Skeletal muscle tissue (tissue), 3 donors: ENCODE measurements at regions not wholly inside any gene's neighbourhood (a gene's known extent, or its start where the extent isn't known, plus 50 kb on each side); places are given as distances from the start of the nearest gene placed in this dataset.

Experiments
- H3K27ac ChIP-seq: one replicate; pipeline ENCODE4 v1.7.0; 2013; ENCODE audit warnings: mild to moderate bottlenecking, low read depth, low read length, inconsistent platforms
- H3K27me3 ChIP-seq, 3 donors: one replicate each; pipeline ENCODE4 v1.7.0; 2013; ENCODE audit warnings: low read length in 3 of 3; ENCODE audit not compliant: control insufficient read depth in 3 of 3, insufficient read depth in 3 of 3
- H3K36me3 ChIP-seq, 3 donors: one replicate each; pipeline ENCODE4 v1.7.0; 2013; ENCODE audit warnings: low read length in 3 of 3; ENCODE audit not compliant: control insufficient read depth in 3 of 3, insufficient read depth in 3 of 3
- H3K4me1 ChIP-seq, 3 donors: one replicate each; pipeline ENCODE4 v1.7.0; 2013; ENCODE audit warnings: low read length in 3 of 3, mild to moderate bottlenecking in 3 of 3; ENCODE audit not compliant: control insufficient read depth in 3 of 3, insufficient read depth in 3 of 3
- H3K4me3 ChIP-seq, 3 donors: one replicate each; pipeline ENCODE4 v1.7.0; 2013; ENCODE audit warnings: low read length in 3 of 3
- H3K9ac ChIP-seq, 3 donors: one replicate each; pipeline ENCODE4 v1.7.0; 2013; ENCODE audit warnings: low read length in 3 of 3, mild to moderate bottlenecking in 3 of 3, moderate library complexity in 2 of 3, low read depth in 1 of 3
- H3K9me3 ChIP-seq, 3 donors: one replicate each; pipeline ENCODE4 v1.7.0; 2013; ENCODE audit warnings: low read length in 3 of 3; ENCODE audit not compliant: control insufficient read depth in 3 of 3
- donor health status: Osteomylitis.

- H3K9ac ChIP-seq, result no peak overlapping the region
- H3K9me3 ChIP-seq, result no peaks in the 10 kb centered on the region
- no peaks in the 10 kb centered on the region for H3K27me3 ChIP-seq
These were observed 337.5 kb upstream of the CITED2 start for GRCh38 chr6:139711804-139712585.

GRCh38 chr6:139710556-139710955 lies 336.1 kb upstream of the CITED2 start:
- Histone ChIP-seq H3K36me3 (no peaks in the 10 kb centered on the region), H3K9me3 (no peaks in the 10 kb centered on the region), H3K27ac (no peak overlapping the region), H3K9ac (no peak overlapping the region), H3K27me3 (no peaks in the 10 kb centered on the region), H3K4me1 (no peaks in the 10 kb centered on the region), H3K4me3 (no peak overlapping the region)

More at GRCh38 chr6:139711804-139712585, 337.5 kb upstream of the CITED2 start:
- Histone ChIP-seq H3K27ac (no peak overlapping the region), H3K4me1 (no peaks in the 10 kb centered on the region), H3K36me3 (no peaks in the 10 kb centered on the region), H3K4me3 (no peak overlapping the region)

- Histone ChIP-seq H3K4me3 (no peak overlapping the region), H3K9me3 (no peaks in the 10 kb centered on the region), H3K27me3 (no peaks in the 10 kb centered on the region), H3K4me1 (no peaks in the 10 kb centered on the region), H3K9ac (no peak overlapping the region), H3K36me3 (no peaks in the 10 kb centered on the region), H3K27ac (no peak overlapping the region)
These were observed 334.1 kb upstream of the CITED2 start for GRCh38 chr6:139708337-139709199.

- H3K9ac ChIP-seq, result no peak overlapping the region
- H3K4me1 ChIP-seq, result no peaks in the 10 kb centered on the region
- no peaks in the 10 kb centered on the region for H3K9me3 ChIP-seq
- H3K36me3 ChIP-seq, result no peaks in the 10 kb centered on the region
- no peak overlapping the region for H3K27ac ChIP-seq
- H3K27me3 ChIP-seq, result no peaks in the 10 kb centered on the region
- no peak overlapping the region for H3K4me3 ChIP-seq
These were observed 332.5 kb upstream of the CITED2 start for GRCh38 chr6:139706912-139707311.

GRCh38 chr6:139705284-139705683 lies 330.8 kb upstream of the CITED2 start:
- no peaks in the 10 kb centered on the region for H3K27me3 ChIP-seq
- H3K9ac ChIP-seq, result no peak overlapping the region
- no peak overlapping the region for H3K4me3 ChIP-seq
- no peaks in the 10 kb centered on the region for H3K9me3 ChIP-seq
- no peaks in the 10 kb centered on the region for H3K36me3 ChIP-seq
- no peaks in the 10 kb centered on the region for H3K4me1 ChIP-seq
- H3K27ac ChIP-seq, result no peak overlapping the region

GRCh38 chr6:139703780-139704179 lies 329.3 kb upstream of the CITED2 start:
- H3K36me3 ChIP-seq, result no peaks in the 10 kb centered on the region
- H3K9me3 ChIP-seq, result no peaks in the 10 kb centered on the region
- H3K9ac ChIP-seq, result no peak overlapping the region
- no peaks in the 10 kb centered on the region for H3K27me3 ChIP-seq
- no peak overlapping the region for H3K27ac ChIP-seq
- no peaks in the 10 kb centered on the region for H3K4me1 ChIP-seq
- H3K4me3 ChIP-seq, result no peak overlapping the region

GRCh38 chr6:139702706-139703105 lies 328.3 kb upstream of the CITED2 start:
- Histone ChIP-seq H3K9ac (no peak overlapping the region), H3K27me3 (no peaks in the 10 kb centered on the region), H3K36me3 (no peaks in the 10 kb centered on the region), H3K4me1 (no peaks in the 10 kb centered on the region), H3K4me3 (no peak overlapping the region), H3K27ac (no peak overlapping the region), H3K9me3 (no peaks in the 10 kb centered on the region)

GRCh38 chr6:139701695-139702094 lies 327.2 kb upstream of the CITED2 start:
- no peaks in the 10 kb centered on the region for H3K4me1 ChIP-seq
- no peak overlapping the region for H3K27ac ChIP-seq
- no peak overlapping the region for H3K4me3 ChIP-seq
- no peaks in the 10 kb centered on the region for H3K36me3 ChIP-seq
- no peaks in the 10 kb centered on the region for H3K27me3 ChIP-seq
- no peaks in the 10 kb centered on the region for H3K9me3 ChIP-seq
- no peak overlapping the region for H3K9ac ChIP-seq

- Histone ChIP-seq H3K4me3 (no peak overlapping the region), H3K9ac (no peak overlapping the region), H3K36me3 (no peaks in the 10 kb centered on the region)
These were observed 326.6 kb upstream of the CITED2 start for GRCh38 chr6:139701003-139701402.

GRCh38 chr6:139699911-139700310 lies 325.5 kb upstream of the CITED2 start:
- H3K36me3 ChIP-seq, result no peaks in the 10 kb centered on the region
- H3K27ac ChIP-seq, result no peak overlapping the region
- no peaks in the 10 kb centered on the region for H3K9me3 ChIP-seq
- no peak overlapping the region for H3K4me3 ChIP-seq
- no peaks in the 10 kb centered on the region for H3K4me1 ChIP-seq
- H3K27me3 ChIP-seq, result no peaks in the 10 kb centered on the region
- no peak overlapping the region for H3K9ac ChIP-seq

More at GRCh38 chr6:139701003-139701402, 326.6 kb upstream of the CITED2 start:
- H3K9me3 ChIP-seq, result no peaks in the 10 kb centered on the region
- H3K4me1 ChIP-seq, result no peaks in the 10 kb centered on the region
- no peaks in the 10 kb centered on the region for H3K27me3 ChIP-seq
- no peak overlapping the region for H3K27ac ChIP-seq
